Medulla oblongata (tissue), 1 donor: ENCODE measurements at regions not wholly inside any gene's neighbourhood (a gene's known extent, or its start where the extent isn't known, plus 50 kb on each side); places are given as distances from the start of the nearest gene placed in this dataset.

Source experiments
- DNase-seq: peaks from one replicate; pipeline ENCODE4 v3.0.0-alpha.2; 2015; ENCODE audit errors: extremely low spot score

DNA sequence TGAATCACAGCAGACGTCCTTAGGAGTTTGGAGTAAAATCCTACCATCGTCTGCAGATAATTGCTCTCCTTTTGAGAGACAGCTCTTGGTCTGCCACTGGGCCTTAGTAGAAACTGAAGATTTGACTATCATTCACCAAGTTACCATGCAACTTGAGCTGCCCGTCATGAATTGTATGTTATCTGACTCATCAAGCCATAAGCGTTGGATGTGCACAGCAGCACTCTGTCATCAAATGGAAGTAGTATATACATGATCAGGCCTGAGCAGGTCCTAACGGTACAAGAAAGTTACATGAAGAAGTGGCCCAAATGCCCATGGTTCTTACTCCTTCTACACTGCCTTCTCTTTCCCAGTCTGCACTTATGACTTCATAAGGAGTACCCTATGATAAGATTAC is 317.8 kb downstream of the GPATCH2 start:
- DNase-seq = no peak

DNA sequence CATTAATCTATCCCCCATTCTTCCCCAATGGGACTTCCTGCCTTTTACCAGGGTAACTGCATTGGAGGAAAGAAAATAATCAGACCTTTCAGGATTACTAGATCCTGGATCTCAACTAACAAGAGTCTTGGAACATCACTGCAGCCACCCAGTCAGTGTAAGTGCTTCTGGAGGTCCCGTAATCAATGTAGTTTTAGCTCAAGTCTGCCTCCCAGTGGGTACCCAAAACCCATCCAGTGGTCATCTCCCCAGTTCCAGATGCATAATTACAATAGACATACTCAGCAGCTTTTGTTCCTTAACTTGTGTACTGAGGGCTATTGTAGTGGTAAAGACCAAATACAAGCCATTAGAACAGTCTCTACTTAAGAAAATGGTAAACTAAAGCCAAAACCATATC is 319.1 kb downstream of the GPATCH2 start:
- peak; percentile 26 for DNase-seq

DNA sequence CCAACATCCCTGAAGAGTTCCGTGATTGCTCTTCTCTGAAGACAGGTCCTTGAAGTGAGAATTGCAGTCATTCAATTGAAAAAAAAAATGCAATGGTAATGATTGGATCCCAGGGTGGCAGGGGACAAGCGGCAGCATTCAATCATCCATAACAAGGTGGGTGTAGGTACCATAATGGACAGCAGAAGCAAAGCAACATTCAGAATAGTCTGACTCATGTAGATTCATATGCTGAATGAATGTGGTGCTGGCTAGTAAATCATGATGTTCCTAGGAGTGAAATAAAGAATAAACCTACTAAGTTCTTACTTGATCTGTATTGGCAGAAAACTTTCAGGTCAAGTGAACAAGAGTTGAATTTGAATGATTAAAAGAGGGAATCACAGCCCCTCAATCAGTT is 319.6 kb downstream of the GPATCH2 start:
- DNase-seq = no peak

DNA sequence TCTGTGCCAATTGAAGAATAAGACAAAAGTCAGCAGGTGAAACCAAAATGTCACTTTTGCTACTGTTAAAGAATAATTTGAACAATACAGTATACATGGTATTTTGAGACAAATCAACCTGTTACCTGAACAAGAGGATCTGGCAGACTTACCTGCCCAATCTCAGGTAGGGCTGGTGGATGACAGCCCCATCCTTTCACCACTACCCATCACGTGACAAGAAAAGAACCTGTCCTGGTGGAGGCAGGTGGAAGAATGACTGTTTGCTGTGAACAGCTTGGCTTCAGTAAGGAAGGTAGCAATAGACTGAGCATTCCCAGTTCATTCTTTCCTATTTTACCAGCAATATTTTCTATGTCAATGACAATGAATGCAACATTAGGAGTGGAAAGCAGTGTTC is 349.6 kb downstream of the GPATCH2 start:
- DNase-seq = no peak

DNA sequence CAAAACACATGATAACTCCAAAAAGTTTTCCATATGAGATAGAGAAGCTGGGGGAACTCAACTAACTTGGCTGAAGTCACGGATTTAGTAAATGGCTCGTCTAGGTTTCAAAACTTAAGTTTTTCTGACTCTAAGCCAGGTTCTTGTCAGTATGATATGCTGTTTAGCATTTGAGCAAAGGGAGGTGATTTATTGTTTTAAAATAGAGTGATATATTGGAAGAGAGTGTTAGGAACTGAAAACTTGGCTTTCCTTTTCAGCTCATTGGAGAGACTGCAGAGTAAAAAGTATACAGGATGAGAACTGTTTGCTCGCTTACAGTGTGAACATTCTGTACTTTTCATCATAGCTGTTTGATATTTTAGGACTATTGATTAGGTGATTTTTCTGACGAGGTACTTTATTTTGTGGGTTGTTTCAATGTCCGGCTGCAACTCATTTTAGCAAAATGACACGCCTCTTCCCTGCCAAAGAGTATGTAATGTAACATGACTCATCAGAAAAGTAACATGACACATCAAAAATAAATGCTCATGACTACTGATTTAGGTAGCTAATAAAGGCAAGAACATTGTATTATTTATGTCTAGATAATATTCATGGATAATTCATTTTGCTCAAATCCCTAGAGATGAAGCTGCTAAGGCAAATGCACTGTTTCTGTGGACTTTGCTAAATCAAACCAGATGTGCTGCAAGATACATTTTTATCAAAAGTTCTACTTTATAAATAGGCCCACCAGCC is 355.1 kb downstream of the GPATCH2 start:
- DNase-seq = no peak

DNA sequence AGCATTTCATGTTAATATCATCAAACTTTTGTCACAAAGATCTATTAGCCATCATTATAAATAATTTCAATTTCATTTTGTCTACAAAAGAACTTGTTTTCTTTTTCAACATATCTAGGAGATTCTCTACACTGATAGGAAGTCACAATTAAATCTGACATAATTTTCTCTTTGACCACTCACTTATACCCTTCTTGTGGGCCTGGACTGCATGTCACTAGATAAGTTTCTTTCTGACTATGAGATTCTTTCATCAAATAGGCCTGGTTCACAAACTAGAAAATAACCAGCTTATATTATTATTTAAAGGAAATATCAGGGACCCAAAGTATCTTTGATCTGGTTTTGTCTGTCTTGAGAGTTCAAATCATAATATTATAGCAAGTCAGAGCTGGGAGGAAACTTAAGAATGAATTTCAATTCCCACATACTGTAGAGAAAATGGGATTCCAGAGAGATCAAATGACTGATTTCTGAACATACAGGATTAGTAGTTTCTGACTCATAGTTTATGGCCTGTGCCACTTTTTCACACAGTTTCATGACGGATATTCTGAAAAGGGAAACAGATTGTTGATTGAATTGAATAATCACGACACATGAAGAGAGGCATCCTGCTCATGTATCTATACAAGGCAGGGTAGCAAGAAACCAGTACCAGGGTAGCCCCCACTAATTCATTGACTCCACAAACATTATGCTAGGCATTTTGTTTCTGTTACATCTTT is 355.8 kb downstream of the GPATCH2 start:
- DNase-seq = no peak

DNA sequence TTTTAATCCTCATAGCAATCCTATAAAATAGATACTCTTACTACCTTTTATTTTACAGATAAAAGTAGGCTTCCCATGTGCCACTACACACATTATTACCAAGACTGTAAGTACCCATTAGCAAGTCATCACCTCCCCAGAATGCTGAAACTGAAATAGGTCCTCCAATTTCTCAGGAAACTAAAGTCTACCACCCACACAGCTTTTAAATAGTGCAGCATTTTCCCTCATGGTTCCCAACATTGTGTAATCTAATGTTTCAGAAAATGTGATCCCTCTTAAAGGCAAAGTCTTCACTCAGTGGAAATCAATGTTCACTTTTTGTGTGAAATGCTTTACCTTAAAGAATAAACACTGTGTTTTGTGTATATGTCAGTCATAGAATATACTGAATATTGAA is 356.5 kb downstream of the GPATCH2 start:
- no peak for DNase-seq

DNA sequence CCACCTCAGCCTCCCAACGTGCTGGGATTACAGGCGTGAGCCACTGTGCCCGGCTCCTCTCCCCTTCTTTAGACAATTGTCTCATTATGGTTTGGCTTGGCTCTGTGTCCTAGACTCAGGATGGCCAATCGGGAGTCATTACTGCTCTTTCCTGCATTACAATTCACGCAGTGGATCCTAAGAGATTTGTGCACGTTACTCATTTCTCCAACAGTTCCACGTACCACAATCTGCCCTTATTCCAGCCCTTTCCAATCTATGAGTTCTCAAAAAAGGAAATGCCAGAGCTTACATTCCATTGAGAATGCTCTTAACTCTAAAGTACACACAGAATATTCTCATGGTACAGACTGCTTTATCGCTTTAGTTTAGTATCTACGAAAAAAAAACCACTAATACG is 357.0 kb downstream of the GPATCH2 start:
- DNase-seq = no peak

DNA sequence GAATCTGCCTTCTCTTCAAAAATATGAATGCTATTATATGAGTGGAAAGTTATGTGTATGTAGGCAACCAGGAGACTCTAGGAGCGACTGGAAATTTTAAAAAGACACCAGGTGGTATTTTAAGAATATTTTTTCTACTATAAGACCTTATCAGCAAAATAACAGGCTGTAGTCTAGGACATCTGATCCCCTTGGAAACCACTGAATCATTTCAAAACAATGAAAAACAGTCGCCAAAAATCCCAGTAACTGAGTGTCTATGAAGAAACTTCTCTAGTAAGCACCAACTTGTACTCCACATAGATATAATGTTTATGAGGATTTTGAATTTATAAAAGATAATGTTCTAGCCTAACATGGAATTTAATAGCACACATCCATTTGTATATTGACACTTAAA is 358.5 kb downstream of the GPATCH2 start:
- DNase-seq = no peak

DNA sequence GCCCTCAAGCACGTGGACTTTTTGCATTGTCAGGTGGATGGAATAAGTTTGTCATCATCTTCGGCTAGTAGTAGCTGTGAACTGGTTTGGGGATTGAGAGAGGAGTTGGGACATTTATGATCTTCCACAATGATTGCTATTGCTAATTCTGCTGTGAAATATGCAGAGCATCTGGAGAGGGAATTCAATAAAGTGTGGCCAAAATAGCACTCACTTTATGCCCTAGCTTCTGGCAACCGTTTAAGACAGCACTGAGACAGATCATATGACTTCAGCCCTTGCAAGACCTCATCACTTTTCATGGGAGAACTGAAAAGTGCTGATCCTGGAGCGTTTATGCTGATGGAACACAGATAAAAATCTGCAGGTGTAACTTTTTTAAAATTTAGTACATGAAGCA is 360.8 kb downstream of the GPATCH2 start:
- DNase-seq = no peak

DNA sequence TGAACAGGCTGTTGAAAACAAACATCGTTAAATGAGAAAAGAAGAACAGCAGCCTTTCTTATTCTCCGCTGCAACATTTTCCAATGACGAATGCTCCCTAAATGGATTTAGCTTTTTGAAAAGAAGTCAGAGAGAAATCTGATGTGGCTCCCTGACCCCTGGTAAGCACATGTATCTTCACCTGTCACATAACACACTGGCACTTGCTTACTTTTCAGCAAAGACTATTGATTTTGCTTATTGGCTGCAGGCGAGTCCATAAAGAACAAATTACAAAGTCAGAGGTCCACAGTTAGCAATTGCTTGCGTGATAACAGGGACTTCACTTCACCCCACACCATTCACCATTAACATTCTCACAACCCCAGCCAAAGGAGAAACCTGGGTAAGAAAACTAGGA is 362.8 kb downstream of the GPATCH2 start:
- no peak for DNase-seq

DNA sequence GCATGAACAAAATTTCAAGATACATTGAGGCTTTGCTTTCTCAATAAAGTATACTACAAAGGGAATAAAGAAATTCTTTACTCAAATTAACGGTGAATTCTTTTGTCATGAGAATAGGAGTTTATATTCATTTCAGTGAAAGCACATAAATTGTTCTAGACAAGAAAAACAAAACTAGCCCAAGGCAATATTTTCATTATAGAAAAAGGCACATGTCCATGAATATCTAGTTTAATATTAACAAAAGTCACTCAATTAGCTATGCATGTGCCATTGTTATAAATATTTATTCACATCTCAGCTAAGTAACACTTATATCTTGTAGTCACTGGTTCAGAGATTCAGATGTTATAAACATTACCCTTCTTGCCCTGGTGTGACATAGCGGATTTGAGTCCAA is 369.3 kb downstream of the GPATCH2 start:
- no peak for DNase-seq

DNA sequence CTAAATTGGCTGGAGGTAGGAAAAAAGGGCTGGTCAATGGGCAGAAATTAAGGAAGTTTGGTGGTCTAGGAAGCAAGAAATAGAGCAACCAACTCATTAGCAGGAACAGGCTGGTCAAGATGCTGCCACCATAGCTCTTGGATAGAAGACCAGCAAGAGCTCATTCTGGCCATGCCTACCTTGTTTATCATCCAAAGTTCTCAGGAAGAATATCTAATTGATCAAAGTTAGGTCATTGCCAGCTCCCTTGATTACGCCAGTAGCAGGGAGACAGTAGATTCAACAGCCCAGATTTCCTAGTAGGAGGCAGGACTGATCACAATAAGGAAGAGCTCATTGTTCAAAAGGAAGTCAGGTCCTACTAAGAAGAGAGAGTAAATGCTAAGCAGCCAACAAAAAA is 370.2 kb downstream of the GPATCH2 start:
- DNase-seq = no peak

DNA sequence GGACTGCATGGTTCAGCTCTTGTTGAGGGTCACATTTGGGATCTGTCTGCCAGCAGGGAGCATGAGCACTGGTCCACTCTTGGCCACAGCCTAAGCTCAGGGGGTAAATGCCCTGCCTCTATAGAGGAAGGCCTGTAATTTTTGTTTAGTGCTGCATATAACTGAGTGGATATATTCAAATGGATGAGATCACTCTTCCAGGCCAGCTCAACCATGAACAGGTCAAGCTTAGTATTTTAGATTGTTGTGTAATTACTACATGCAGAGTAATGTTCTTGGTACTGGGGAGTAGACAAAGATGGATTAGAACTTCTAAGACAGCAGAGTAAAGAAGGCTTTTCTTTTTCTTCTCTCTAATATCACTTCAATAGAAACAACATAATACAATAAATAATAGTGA is 376.9 kb downstream of the GPATCH2 start:
- no peak for DNase-seq

DNA sequence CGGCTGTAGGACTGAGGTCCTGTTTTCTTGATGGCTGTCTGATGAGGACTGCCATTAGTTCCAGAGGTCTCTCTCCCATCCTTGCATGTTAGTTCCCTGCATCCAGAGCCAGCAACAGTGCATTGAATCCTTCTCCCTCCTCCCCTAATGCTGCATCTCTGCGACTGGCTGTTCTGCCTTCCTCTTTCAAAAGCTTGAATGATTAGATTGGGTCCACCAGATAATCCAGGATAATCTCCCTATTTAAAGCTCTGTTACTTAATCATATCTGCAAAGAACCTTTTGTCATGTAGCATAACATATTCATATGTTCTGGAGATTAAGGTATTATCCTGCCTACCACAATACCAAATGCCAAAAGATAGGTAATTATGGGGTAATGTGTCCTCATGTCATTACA is 377.5 kb downstream of the GPATCH2 start:
- no peak for DNase-seq

DNA sequence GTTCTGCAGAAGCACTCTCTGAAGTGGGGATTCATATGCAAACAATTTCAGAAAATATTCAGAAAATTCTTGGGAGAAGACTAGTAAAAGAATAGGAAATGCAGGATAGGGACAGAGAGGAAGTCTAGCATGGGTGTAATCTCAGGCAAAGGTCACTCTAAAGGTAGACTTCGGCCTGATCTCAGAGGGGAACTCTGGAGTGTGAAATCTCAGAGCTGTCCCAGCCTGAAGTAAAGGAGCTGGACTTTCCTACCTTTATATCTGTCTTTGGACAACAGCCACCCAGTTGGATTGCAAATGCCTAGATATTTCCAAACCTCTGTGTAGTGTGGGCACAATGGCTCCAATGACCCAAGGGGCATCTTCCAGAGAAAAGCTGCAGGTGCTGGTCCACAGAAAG is 379.8 kb downstream of the GPATCH2 start:
- DNase-seq = no peak

DNA sequence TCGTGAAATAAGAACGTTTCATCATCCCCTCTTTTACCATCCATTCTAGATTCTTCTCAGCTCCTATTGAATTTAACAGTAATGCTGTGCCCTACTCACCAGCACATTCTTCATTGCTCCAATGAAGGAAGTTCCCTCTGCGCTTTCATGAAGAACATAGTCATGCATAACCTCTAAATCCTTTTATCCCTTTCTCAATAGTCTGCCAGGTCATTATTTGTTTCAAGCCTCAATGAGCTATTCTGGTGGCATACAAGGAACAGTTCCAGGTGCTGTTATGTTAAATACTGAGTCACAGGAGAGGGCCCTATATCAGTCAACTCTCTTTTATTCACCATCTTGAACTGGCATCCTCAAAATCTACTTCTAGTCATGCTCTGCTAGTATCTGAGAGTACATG is 381.0 kb downstream of the GPATCH2 start:
- no peak for DNase-seq

DNA sequence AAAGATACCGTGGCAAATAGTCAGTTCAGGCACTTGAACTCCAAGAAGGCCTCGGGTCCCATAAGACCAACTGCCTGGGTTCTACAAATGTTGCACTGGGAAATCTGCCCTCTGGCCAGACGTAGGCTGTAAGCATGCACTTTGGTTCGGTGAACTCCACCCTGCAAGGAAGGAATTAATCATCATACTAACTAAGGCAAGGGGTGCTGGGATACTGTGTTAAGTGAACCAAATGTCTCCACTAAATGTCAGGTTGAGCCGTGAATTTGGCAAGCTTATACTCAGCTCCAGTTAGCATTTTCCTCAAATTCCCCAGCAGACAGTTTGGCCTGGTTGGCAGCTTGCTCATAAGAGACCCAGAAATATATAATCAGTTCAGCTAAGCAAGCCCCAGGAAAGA is 385.9 kb downstream of the GPATCH2 start:
- DNase-seq = no peak

DNA sequence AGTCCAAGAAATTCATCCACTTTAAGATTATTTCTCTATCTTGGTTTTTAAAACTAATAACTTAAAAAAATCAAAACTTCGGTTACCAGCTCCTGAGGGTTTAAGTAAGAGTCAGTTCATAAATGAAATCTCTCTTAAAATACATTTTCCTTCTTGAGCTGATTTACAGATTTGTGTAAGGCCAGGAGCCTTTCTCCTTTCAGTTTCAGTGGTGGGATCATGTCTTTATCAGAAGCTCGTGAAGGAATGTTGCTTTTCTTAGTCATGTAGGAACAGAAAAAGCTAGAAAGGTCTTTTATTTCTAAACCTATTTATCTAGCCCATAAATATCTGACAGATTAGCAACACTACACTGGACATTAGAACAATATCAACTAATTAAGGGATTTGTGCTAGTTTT is 390.2 kb downstream of the GPATCH2 start:
- DNase-seq = no peak

DNA sequence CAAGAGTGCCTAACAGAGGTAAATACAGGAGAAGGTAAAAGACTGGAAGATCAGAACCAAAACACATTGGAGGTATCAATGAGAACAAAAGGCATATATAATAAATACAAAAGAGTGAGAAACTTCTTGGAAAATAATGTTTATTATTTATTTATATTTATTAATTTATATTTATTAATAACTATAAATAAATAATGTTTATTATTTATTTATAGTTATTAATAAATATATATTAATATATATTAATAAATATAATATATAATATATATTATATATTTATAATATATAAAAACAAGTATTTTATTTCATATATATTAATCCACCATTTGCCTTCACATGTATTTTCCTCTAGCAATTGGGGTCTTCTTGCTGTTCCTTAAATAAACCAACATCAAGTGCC is 391.9 kb downstream of the GPATCH2 start:
- no peak for DNase-seq

DNA sequence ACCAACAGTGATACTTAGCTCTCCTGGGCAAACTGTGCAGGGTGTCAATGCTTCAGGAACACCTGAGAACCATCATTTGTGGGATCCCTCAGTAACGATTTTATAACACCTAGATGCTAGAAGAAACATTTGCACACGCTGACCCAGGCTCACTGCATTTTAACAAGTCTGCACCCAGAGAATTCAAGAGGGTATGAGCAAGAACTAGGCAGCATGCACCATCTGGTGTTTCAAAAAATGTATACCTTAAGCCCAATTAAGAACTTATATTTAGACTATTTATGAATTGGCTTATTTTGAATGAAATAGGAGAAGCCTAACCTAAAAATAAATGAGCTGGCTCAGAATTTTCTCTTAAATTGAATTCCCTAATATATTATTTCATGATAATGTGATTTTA is 400.5 kb downstream of the GPATCH2 start:
- DNase-seq = no peak

DNA sequence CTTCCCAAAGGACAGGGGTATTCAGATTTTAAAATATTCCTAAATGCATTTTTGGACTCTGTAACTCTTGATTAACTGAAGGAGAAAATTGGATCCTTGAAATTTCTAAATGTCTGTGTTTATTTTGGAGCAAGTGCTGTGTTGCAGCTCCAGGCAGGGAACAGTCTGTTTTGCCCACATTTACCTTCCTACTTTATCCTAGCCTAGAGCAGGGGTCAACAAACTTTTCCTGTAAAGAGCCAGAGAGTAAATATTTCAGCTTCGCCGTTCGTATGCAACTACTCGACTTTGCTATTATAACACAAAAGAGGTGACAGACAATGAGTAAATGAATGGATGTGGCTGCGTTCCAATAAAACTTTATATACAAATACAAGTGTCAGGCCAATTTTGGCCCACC is 402.2 kb downstream of the GPATCH2 start:
- DNase-seq = no peak

DNA sequence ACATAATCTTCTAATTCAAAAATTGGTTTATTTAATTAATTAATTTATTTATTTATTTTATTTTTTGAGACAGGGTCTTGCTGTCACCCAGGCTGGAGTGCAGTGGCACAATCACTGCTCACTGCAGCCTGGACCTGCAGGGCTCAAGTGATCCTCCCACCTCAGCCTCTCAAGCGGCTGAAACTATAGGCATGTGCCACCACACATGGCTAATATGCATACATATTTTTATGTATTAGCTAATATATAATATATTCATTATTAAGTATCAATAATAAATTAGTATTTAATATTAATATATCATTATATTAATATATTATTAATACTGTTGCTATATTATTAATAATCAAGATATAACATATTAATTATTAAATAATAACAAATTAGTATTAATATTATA is 406.7 kb downstream of the GPATCH2 start:
- no peak for DNase-seq

DNA sequence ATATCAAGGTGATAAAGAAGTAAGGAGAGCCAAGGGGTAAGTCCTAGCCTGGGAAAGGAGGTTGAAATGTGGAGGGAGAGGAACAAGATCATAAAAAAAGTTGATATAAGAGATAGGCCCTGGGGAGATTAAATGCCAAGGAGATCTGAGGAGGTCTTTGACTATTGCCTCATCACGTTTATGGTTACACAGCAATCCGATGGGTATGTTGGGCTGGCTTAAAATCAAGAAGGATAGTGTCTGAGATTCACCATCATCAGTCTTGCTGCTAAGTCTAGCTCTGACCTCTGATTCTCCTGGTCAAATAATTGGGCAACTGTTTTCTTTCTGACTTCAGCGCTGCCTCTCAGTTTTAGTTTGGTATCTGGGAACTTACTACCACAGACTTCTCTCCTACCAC is 416.3 kb downstream of the GPATCH2 start:
- DNase-seq = no peak
